ENCODE measurements at regions not wholly inside any gene's neighbourhood (a gene's known extent, or its start where the extent isn't known, plus 50 kb on each side); places are given as distances from the start of the nearest gene placed in this dataset.

- no peak for TF ChIP-seq CTCF (IDR thresholded peaks at IDR 0.05; ENCODE audit: insufficient read depth, low read length, severe bottlenecking)
- no peaks in the 10 kb centered on the region for H3K27me3 ChIP-seq (ENCODE audit: control insufficient read depth, insufficient read depth, low read length)
- H3K36me3 ChIP-seq (ENCODE audit: control insufficient read depth, insufficient read depth, low read length) = no peaks in the 10 kb centered on the region
- DNase-seq (ENCODE audit: low read depth) = no peak
- H3K4me3 ChIP-seq (ENCODE audit: low read depth, low read length) = no peak overlapping the region
- no peak for FAIRE-seq
Measured at GRCh38 chr2:149664896-149665295, 77.3 kb upstream of the MMADHC start.

- H3K4me3 ChIP-seq (ENCODE audit: low read depth, low read length) = no peak overlapping the region
- no peak for TF ChIP-seq CTCF (IDR thresholded peaks at IDR 0.05; ENCODE audit: insufficient read depth, low read length, severe bottlenecking)
- no peak for FAIRE-seq
- no peaks in the 10 kb centered on the region for H3K36me3 ChIP-seq (ENCODE audit: control insufficient read depth, insufficient read depth, low read length)
- H3K27me3 ChIP-seq (ENCODE audit: control insufficient read depth, insufficient read depth, low read length) = no peaks in the 10 kb centered on the region
- DNase-seq (ENCODE audit: low read depth) = peak; percentile 81
Measured at GRCh38 chr2:149662556-149662955, 75.0 kb upstream of the MMADHC start.

GRCh38 chr2:149661844-149662243 is 74.3 kb upstream of the MMADHC start:
- no peak for FAIRE-seq

GRCh38 chr2:149658553-149658952 is 71.0 kb upstream of the MMADHC start:
- DNase-seq (ENCODE audit: low read depth) (no peak), FAIRE-seq (no peak)
- no peak overlapping the region for H3K4me3 ChIP-seq (ENCODE audit: low read depth, low read length)
- no peaks in the 10 kb centered on the region for H3K36me3 ChIP-seq (ENCODE audit: control insufficient read depth, insufficient read depth, low read length)
- H3K27me3 ChIP-seq (ENCODE audit: control insufficient read depth, insufficient read depth, low read length) = no peaks in the 10 kb centered on the region
- TF ChIP-seq CTCF (IDR thresholded peaks at IDR 0.05; ENCODE audit: insufficient read depth, low read length, severe bottlenecking) = no peak

More at GRCh38 chr2:149661844-149662243, 74.3 kb upstream of the MMADHC start:
- Histone ChIP-seq H3K36me3 (ENCODE audit: control insufficient read depth, insufficient read depth, low read length) (no peaks in the 10 kb centered on the region), H3K27me3 (ENCODE audit: control insufficient read depth, insufficient read depth, low read length) (no peaks in the 10 kb centered on the region), H3K4me3 (ENCODE audit: low read depth, low read length) (no peak overlapping the region)
- peak; percentile 89 for DNase-seq (ENCODE audit: low read depth)
- TF ChIP-seq CTCF (IDR thresholded peaks at IDR 0.05; ENCODE audit: insufficient read depth, low read length, severe bottlenecking) = no peak

- Histone ChIP-seq H3K27me3 (ENCODE audit: control insufficient read depth, insufficient read depth, low read length) (no peaks in the 10 kb centered on the region), H3K36me3 (ENCODE audit: control insufficient read depth, insufficient read depth, low read length) (no peaks in the 10 kb centered on the region), H3K4me3 (ENCODE audit: low read depth, low read length) (no peak overlapping the region)
- no peak for TF ChIP-seq CTCF (IDR thresholded peaks at IDR 0.05; ENCODE audit: insufficient read depth, low read length, severe bottlenecking)
- no peak for DNase-seq (ENCODE audit: low read depth)
- no peak for FAIRE-seq
Measured at GRCh38 chr2:149657401-149658040, 69.9 kb upstream of the MMADHC start.

- Histone ChIP-seq H3K4me3 (ENCODE audit: low read depth, low read length) (no peak overlapping the region), H3K36me3 (ENCODE audit: control insufficient read depth, insufficient read depth, low read length) (no peaks in the 10 kb centered on the region), H3K27me3 (ENCODE audit: control insufficient read depth, insufficient read depth, low read length) (no peaks in the 10 kb centered on the region)
- no peak for TF ChIP-seq CTCF (IDR thresholded peaks at IDR 0.05; ENCODE audit: insufficient read depth, low read length, severe bottlenecking)
- DNase-seq (ENCODE audit: low read depth) (no peak), FAIRE-seq (no peak)
Measured at GRCh38 chr2:149656996-149657395, 69.4 kb upstream of the MMADHC start.

Data from bronchial epithelial cell (primary cell).